GM12878 (cell line): ENCODE measurements at regions not wholly inside any gene's neighbourhood (a gene's known extent, or its start where the extent isn't known, plus 50 kb on each side); places are given as distances from the start of the nearest gene placed in this dataset.

Experiments used
- CEBPB ChIP-seq, 2 experiments: fragments of 150-350 bp in 1 of 2; IDR thresholded peaks; 2 replicates each; pipeline ENCODE4 v1.6.1; 2012 to 2014; ENCODE audit warnings: low read depth in 2 of 2, low read length in 2 of 2, borderline replicate concordance in 1 of 2, inconsistent platforms in 1 of 2
- CTCF ChIP-seq, 3 experiments: IDR thresholded peaks in 2 of 3; conservative IDR thresholded peaks in 1 of 3; 2 replicates each; pipeline ENCODE4 v1.5.1; 2011; ENCODE audit warnings: low read depth in 3 of 3, low read length in 3 of 3, mild to moderate bottlenecking in 3 of 3, control low read depth in 2 of 3, moderate library complexity in 2 of 3, inconsistent platforms in 1 of 3, mixed read lengths in 1 of 3; ENCODE audit not compliant: control insufficient read depth in 2 of 3, insufficient read depth in 1 of 3; ENCODE audit errors: extremely low read depth in 1 of 3
- DPF2 ChIP-seq: fragments of 450-650 bp; IDR thresholded peaks from 2 replicates; pipeline ENCODE4 v1.6.1; 2017; ENCODE audit warnings: mild to moderate bottlenecking
- EP300 ChIP-seq, 2 experiments: fragments of 150-350 bp in 1 of 2; IDR thresholded peaks; 2 replicates each; pipeline ENCODE4 v1.6.1; 2011 to 2012; ENCODE audit warnings: low read depth in 2 of 2, low read length in 2 of 2, borderline replicate concordance in 1 of 2, improper control_type of control experiment in 1 of 2, inconsistent platforms in 1 of 2; ENCODE audit not compliant: control insufficient read depth in 1 of 2
- EZH2 ChIP-seq: IDR thresholded peaks from 2 replicates; pipeline ENCODE4 v1.6.1; 2012; ENCODE audit warnings: low read depth, mild to moderate bottlenecking, control low read depth, inconsistent platforms, low read length, borderline replicate concordance; ENCODE audit not compliant: control insufficient read depth
- FOXM1 ChIP-seq: IDR thresholded peaks from 2 replicates; pipeline ENCODE4 v1.6.1; 2012; ENCODE audit warnings: low read depth, mild to moderate bottlenecking, inconsistent platforms, low read length, moderate library complexity
- POLR2A ChIP-seq: IDR thresholded peaks from 2 replicates; pipeline ENCODE4 v1.6.1; 2011; ENCODE audit warnings: low read depth, mild to moderate bottlenecking, low read length
- RCOR1 ChIP-seq: conservative IDR thresholded peaks from 2 replicates; pipeline ENCODE4 v1.6.1; 2012; ENCODE audit warnings: low read depth, low read length, improper control_type of control experiment
- RELA ChIP-seq: fragments of 450-650 bp; IDR thresholded peaks from 2 replicates; pipeline ENCODE4 v1.8.0; 2014; ENCODE audit warnings: borderline replicate concordance; ENCODE audit not compliant: partially characterized antibody
- SIN3A ChIP-seq: IDR thresholded peaks from 2 replicates; pipeline ENCODE4 v1.6.1; 2012; ENCODE audit warnings: low read depth, low read length, improper control_type of control experiment
- SPI1 ChIP-seq: IDR thresholded peaks from 2 replicates; pipeline ENCODE4 v1.6.1; 2011; ENCODE audit warnings: low read depth, mild to moderate bottlenecking, low read length, moderate library complexity, borderline replicate concordance; ENCODE audit not compliant: insufficient read depth
- TARDBP ChIP-seq: IDR thresholded peaks from 2 replicates; pipeline ENCODE4 v1.6.1; 2016; ENCODE audit warnings: borderline replicate concordance
- ZNF274 ChIP-seq: IDR thresholded peaks from one replicate; pipeline ENCODE4 v1.8.0; 2011; ENCODE audit not compliant: insufficient read length, insufficient read depth
- TF ChIP-seq, protein P1 (sequence below): IDR thresholded peaks from 2 replicates; pipeline ENCODE4 v1.6.1; 2012; ENCODE audit warnings: low read depth, low read length, improper control_type of control experiment

GRCh38 chr9:119487118-119487827, 118.0 kb upstream of the BRINP1 start:
- TF ChIP-seq CTCF (IDR thresholded peaks at IDR 0.05 in 2 of 3, conservative IDR thresholded peaks at IDR 0.05 in 1 of 3; ENCODE audit: control insufficient read depth in 2 of 3, extremely low read depth in 1 of 3, insufficient read depth in 1 of 3, low read depth in 3 of 3, low read length in 3 of 3) (no peak), ZNF274 (no peak), POLR2A (no peak), FOXM1 (no peak), SIN3A (no peak), RELA (no peak), TARDBP (no peak), RCOR1 (no peak), CEBPB (IDR thresholded peaks at IDR 0.05; ENCODE audit: borderline replicate concordance in 1 of 2, low read depth in 2 of 2, low read length in 2 of 2) (no peak), SPI1 (no peak), EZH2 (no peak), DPF2 (no peak), EP300 (IDR thresholded peaks at IDR 0.05; ENCODE audit: borderline replicate concordance in 1 of 2, control insufficient read depth in 1 of 2, low read depth in 2 of 2, low read length in 2 of 2) (no peak)
- TF ChIP-seq, protein P1, sequence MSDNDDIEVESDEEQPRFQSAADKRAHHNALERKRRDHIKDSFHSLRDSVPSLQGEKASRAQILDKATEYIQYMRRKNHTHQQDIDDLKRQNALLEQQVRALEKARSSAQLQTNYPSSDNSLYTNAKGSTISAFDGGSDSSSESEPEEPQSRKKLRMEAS: no peak
